Natural killer cell (primary cell): ENCODE measurements at regions not wholly inside any gene's neighbourhood (a gene's known extent, or its start where the extent isn't known, plus 50 kb on each side); places are given as distances from the start of the nearest gene placed in this dataset.

Experiments
- ATAC-seq, 3 donors: fragments of 150-1000 bp in 2 of 3; fragments of 200-7000 bp in 1 of 3; cut with Tn5 transposase; 1 replicate in 1 of 3; 2 replicates in 2 of 3; pipeline ENCODE4 v1.10.0; 2021; ENCODE audit warnings: mild to moderate bottlenecking in 2 of 3, moderate library complexity in 2 of 3
- DNase-seq, 2 donors: peaks; one replicate each; pipeline versions ENCODE4 v3.0.0 to v3.0.0-alpha.2; 2013 to 2021; ENCODE audit warnings: mixed read lengths in 1 of 2
- H3K27ac ChIP-seq: one replicate; pipeline ENCODE4 v1.5.1; 2013; ENCODE audit warnings: mild to moderate bottlenecking, low read length
- H3K27me3 ChIP-seq: one replicate; pipeline ENCODE4 v1.6.1; 2013; ENCODE audit warnings: low read length; ENCODE audit not compliant: control insufficient read depth, insufficient read depth
- H3K36me3 ChIP-seq: one replicate; pipeline ENCODE4 v1.6.1; 2013; ENCODE audit warnings: low read length; ENCODE audit not compliant: control insufficient read depth, insufficient read depth
- H3K4me1 ChIP-seq: one replicate; pipeline ENCODE4 v1.6.1; 2013; ENCODE audit warnings: low read length; ENCODE audit not compliant: control insufficient read depth, insufficient read depth
- H3K4me3 ChIP-seq: one replicate; pipeline ENCODE4 v1.5.1; 2013; ENCODE audit warnings: low read length
- H3K9me3 ChIP-seq: one replicate; pipeline ENCODE4 v1.6.1; 2013; ENCODE audit warnings: low read length; ENCODE audit not compliant: control insufficient read depth, insufficient read depth
- H3K27ac Mint-ChIP-seq, 2 donors: one replicate each; pipeline ENCODE4 v1.8.0; 2022; ENCODE audit warnings: mild to moderate bottlenecking in 2 of 2, mixed read lengths in 2 of 2, moderate library complexity in 1 of 2
- H3K27me3 Mint-ChIP-seq, 2 donors: one replicate each; pipeline ENCODE4 v1.8.0; 2022; ENCODE audit warnings: low read depth in 2 of 2, mixed read lengths in 2 of 2
- H3K36me3 Mint-ChIP-seq: one replicate; pipeline ENCODE4 v1.8.0; 2022; ENCODE audit warnings: mixed read lengths
- H3K4me1 Mint-ChIP-seq, 2 donors: one replicate each; pipeline ENCODE4 v1.8.0; 2022; ENCODE audit warnings: mixed read lengths in 2 of 2
- H3K4me3 Mint-ChIP-seq: one replicate; pipeline ENCODE4 v1.8.0; 2022; ENCODE audit warnings: mild to moderate bottlenecking, moderate library complexity, mixed read lengths
- H3K9me3 Mint-ChIP-seq, 2 donors: one replicate each; pipeline ENCODE4 v1.8.0; 2022; ENCODE audit warnings: mixed read lengths in 2 of 2
- WGBS: methylation state at CpG from one replicate; pipeline ENCODE4 v1.1.7; 2013; ENCODE audit warnings: missing lambda C conversion rate; ENCODE audit not compliant: insufficient coverage; 5-methylcytosine and 5-hydroxymethylcytosine counted together
- intact Hi-C: fragments of 100-400 bp; cut with micrococcal nuclease; formaldehyde crosslinking; loops from one replicate; pipeline ENCODE4 v1.14.2; 2022
- TF ChIP-seq, protein P1 (sequence below): fragments of 200-600 bp; IDR thresholded peaks from one replicate; pipeline ENCODE4 v1.8.0; 2022; ENCODE audit warnings: antibody characterized with exemption

DNA sequence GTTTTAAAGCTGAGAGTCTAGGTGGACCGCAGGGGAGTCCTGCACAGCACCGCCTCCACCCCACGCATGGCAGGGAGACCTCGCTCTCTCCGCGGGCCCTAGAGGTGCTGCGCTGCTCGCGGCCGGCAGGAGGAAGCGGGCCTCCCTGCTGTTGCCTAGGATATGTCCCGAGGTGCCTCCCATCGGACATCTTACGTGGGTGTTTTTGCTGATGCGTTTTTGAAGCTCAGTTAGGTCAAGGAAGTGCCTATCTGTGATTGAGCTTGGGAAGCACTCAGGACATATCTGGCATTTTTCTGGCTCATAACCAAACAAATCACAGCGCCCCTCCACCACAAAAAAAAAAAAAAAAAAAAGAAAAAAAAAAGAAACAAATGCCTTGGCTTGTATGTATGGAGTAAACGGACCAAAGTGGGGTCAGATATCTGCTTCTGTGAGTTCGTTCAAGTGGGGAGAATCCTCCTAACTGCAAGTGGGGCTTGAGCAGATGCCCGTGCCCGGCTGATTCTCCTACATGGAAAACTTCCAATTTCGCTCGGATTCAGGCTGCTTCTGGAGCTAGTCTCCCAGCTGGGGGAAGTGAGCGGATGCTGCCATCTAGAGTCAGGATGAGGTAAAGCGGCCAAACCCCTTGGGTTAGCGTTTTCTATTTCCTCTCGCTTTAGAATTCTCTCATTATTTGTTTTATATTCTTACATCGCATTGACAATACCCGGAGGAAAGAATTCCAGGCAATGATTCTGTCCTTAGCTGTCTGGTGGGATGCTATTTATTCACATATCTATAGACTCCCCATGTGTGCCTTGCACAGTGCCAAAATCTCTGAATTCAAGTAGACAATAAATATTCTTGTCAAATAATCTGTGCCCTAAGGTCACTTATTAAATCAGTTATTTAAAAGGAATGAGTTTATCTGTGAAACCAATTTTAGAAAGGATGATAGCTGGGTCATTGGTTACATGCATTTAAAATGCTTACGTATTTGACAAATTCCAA lies 95.3 kb downstream of the CD8B2 start:
- no peak overlapping the region for H3K27ac ChIP-seq
- peak; percentile 25 to 75 for DNase-seq
- H3K9me3 ChIP-seq = no peaks in the 10 kb centered on the region
- 5% methylated on average over 27 of the region's 29 CpGs for WGBS
- peaks cover 7 to 18% of the 10 kb centered on the region in 2 donors for H3K4me1 Mint-ChIP-seq
- peak overlapping the region; percentile 89 for H3K4me3 Mint-ChIP-seq
- TF ChIP-seq, protein P1, sequence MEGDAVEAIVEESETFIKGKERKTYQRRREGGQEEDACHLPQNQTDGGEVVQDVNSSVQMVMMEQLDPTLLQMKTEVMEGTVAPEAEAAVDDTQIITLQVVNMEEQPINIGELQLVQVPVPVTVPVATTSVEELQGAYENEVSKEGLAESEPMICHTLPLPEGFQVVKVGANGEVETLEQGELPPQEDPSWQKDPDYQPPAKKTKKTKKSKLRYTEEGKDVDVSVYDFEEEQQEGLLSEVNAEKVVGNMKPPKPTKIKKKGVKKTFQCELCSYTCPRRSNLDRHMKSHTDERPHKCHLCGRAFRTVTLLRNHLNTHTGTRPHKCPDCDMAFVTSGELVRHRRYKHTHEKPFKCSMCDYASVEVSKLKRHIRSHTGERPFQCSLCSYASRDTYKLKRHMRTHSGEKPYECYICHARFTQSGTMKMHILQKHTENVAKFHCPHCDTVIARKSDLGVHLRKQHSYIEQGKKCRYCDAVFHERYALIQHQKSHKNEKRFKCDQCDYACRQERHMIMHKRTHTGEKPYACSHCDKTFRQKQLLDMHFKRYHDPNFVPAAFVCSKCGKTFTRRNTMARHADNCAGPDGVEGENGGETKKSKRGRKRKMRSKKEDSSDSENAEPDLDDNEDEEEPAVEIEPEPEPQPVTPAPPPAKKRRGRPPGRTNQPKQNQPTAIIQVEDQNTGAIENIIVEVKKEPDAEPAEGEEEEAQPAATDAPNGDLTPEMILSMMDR = peak; percentile 72
- H3K36me3 ChIP-seq = no peaks in the 10 kb centered on the region
- no peaks in the 10 kb centered on the region for H3K36me3 Mint-ChIP-seq
- no peaks in the 10 kb centered on the region for H3K27me3 ChIP-seq
- H3K27me3 Mint-ChIP-seq = peaks cover 24 to 27% of the 10 kb centered on the region in 2 donors
- no peaks in the 10 kb centered on the region for H3K9me3 Mint-ChIP-seq
- peak; percentile 71 to 82 (median 78) for ATAC-seq
- intact Hi-C loops = no loop called here
- peak overlapping the region; percentile 26 for H3K4me3 ChIP-seq
- H3K27ac Mint-ChIP-seq = no peak overlapping the region
- peaks cover 7% of the 10 kb centered on the region for H3K4me1 ChIP-seq

DNA sequence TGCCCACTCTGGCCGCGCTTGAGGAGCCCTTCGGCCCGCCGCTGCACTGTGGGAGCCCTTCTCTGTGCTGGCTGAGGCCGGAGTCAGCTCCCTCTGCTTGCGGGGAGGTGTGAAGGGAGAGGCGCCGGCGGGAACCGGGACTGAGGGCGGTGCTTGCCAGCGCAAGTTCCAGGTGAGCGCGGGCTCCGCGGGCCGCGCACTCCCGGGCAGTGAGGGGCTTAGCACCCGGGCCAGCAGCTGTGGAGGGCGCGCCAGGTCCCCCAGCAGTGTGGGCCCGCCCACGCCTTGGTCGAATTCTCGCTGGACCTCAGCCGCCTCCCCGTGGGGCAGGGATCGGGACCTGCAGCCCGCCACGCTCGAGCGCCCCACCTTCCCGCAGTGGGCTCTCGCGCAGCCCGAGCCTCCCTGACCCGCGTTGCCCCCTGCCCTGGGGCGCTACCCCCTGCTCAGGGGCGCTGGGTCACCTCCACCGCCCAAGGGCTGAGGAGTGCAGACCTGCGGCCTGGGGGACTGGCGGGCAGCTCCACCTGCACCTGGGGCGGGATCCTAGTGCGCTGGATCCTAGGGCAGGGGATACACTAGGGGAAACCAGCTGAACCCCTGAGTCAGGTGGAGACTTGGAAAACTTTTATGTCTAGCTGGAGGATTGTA lies 97.3 kb downstream of the CD8B2 start:
- TF ChIP-seq, protein P1 = no peak
- Histone ChIP-seq H3K4me1 (peaks cover 7% of the 10 kb centered on the region), H3K36me3 (no peaks in the 10 kb centered on the region), H3K4me3 (no peak overlapping the region), H3K27me3 (no peaks in the 10 kb centered on the region), H3K27ac (no peak overlapping the region), H3K9me3 (no peaks in the 10 kb centered on the region)
- Mint-ChIP-seq H3K4me1 (peaks cover 7 to 19% of the 10 kb centered on the region in 2 donors), H3K9me3 (no peaks in the 10 kb centered on the region), H3K4me3 (no peak overlapping the region), H3K27ac (no peak overlapping the region), H3K27me3 (peaks cover 16 to 23% of the 10 kb centered on the region in 2 donors), H3K36me3 (no peaks in the 10 kb centered on the region)
- intact Hi-C loops = no loop called here
- DNase-seq (no peak), ATAC-seq (no peak)
- WGBS = 71% methylated on average over 47 of the region's 47 CpGs

DNA sequence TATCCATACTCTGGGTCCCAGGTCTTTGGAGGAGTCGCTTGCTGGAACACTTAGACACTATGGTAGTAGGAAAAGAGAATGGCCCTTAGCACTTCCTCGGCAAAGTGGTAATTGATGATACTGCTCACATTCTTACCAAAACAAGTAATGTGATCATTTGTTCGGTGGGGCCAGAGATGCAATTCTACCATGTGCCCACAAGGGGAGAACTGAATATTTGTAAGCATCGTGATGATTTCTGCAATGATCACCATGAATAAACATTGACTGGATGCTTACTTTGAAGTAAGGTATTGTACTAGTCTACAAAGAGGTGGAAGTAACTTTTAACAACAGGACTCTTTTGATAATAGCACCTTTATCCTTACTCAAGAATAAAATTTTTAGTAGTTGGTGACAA lies 109.7 kb downstream of the CD8B2 start:
- H3K9me3 Mint-ChIP-seq = no peaks in the 10 kb centered on the region
- no peaks in the 10 kb centered on the region for H3K4me1 Mint-ChIP-seq
- H3K9me3 ChIP-seq = no peaks in the 10 kb centered on the region
- H3K27me3 ChIP-seq = no peaks in the 10 kb centered on the region
- intact Hi-C loops = no loop called here
- DNase-seq = no peak
- peaks cover 12 to 25% of the 10 kb centered on the region in 2 donors for H3K27me3 Mint-ChIP-seq
- no peak overlapping the region for H3K27ac ChIP-seq
- H3K27ac Mint-ChIP-seq = no peak overlapping the region
- TF ChIP-seq, protein P1 = no peak
- H3K4me3 ChIP-seq = no peak overlapping the region
- no peaks in the 10 kb centered on the region for H3K36me3 Mint-ChIP-seq
- H3K36me3 ChIP-seq = no peaks in the 10 kb centered on the region
- WGBS = 83% methylated on average over 4 of the region's 4 CpGs
- no peak for ATAC-seq
- no peaks in the 10 kb centered on the region for H3K4me1 ChIP-seq
- H3K4me3 Mint-ChIP-seq = no peak overlapping the region
